Smooth muscle cell (in vitro differentiated cells): ENCODE measurements at regions not wholly inside any gene's neighbourhood (a gene's known extent, or its start where the extent isn't known, plus 50 kb on each side); places are given as distances from the start of the nearest gene placed in this dataset.

Experiments
- DNase-seq: peaks from one replicate; lab custom pipeline; 2025; ENCODE audit not compliant: unreplicated experiment; lab: John Stamatoyannopoulos, UW
- H2AFZ ChIP-seq: fragments of 200-600 bp; sonication (generic); 2 replicates; pipeline ENCODE4 v1.6.0; 2016; ENCODE audit warnings: antibody characterized with exemption, low read depth, mild to moderate bottlenecking
- H3F3A ChIP-seq: fragments of 200-600 bp; sonication (generic); 2 replicates; pipeline ENCODE4 v1.6.0; 2017; ENCODE audit warnings: antibody characterized with exemption, low read depth
- H3K27ac ChIP-seq: fragments of 200-600 bp; sonication (generic); 2 replicates; pipeline ENCODE4 v1.5.1; 2016; ENCODE audit warnings: low read depth, mild to moderate bottlenecking
- H3K27me3 ChIP-seq: fragments of 200-600 bp; sonication (generic); 2 replicates; pipeline ENCODE4 v1.6.1; 2016; ENCODE audit warnings: low read depth, mild to moderate bottlenecking
- H3K36me3 ChIP-seq: fragments of 200-600 bp; sonication (generic); 2 replicates; pipeline ENCODE4 v1.5.1; 2016; ENCODE audit warnings: low read depth
- H3K4me1 ChIP-seq: fragments of 200-600 bp; sonication (generic); 2 replicates; pipeline ENCODE4 v1.5.1; 2016; ENCODE audit warnings: low read depth
- H3K4me2 ChIP-seq: fragments of 200-600 bp; sonication (generic); 2 replicates; pipeline ENCODE4 v1.6.0; 2016; ENCODE audit warnings: mild to moderate bottlenecking
- H3K4me3 ChIP-seq: fragments of 200-600 bp; sonication (generic); 2 replicates; pipeline ENCODE4 v1.5.1; 2016; ENCODE audit warnings: mild to moderate bottlenecking
- H3K79me2 ChIP-seq: fragments of 200-600 bp; sonication (generic); 2 replicates; pipeline ENCODE4 v1.6.0; 2016; ENCODE audit warnings: low read depth, mild to moderate bottlenecking
- H3K9ac ChIP-seq: fragments of 200-600 bp; sonication (generic); 2 replicates; pipeline ENCODE4 v1.6.0; 2016; ENCODE audit warnings: low read depth
- H3K9me3 ChIP-seq: fragments of 200-600 bp; sonication (generic); replicated peaks from 2 replicates; pipeline ENCODE4 v1.5.1; 2016; ENCODE audit warnings: low read depth
- H4K20me1 ChIP-seq: fragments of 200-600 bp; sonication (generic); 2 replicates; pipeline ENCODE4 v1.6.0; 2016; ENCODE audit warnings: low read depth
- CTCF ChIP-seq: fragments of 200-600 bp; sonication (generic); IDR thresholded peaks from 2 replicates; pipeline ENCODE4 v1.5.1; 2017; ENCODE audit warnings: borderline replicate concordance, mild to moderate bottlenecking, antibody characterized with exemption; ENCODE audit not compliant: insufficient read depth, poor library complexity, severe bottlenecking
- WGBS: methylation state at CpG from one replicate; pipeline ENCODE4 v1.1.7; 2016; ENCODE audit warnings: low lambda C conversion rate; 5-methylcytosine and 5-hydroxymethylcytosine counted together

GRCh38 chr2:125450092-125450491 lies 1205.9 kb upstream of the GYPC start:
- H3F3A ChIP-seq = no peaks in the 10 kb centered on the region
- no peak overlapping the region for H2AFZ ChIP-seq
- no peaks in the 10 kb centered on the region for H3K27me3 ChIP-seq
- H3K4me1 ChIP-seq = no peaks in the 10 kb centered on the region
- H3K4me3 ChIP-seq = no peak overlapping the region
- H3K9me3 ChIP-seq = no peaks in the 10 kb centered on the region
- no peak overlapping the region for H3K27ac ChIP-seq
- WGBS = 88% methylated on average over 4 of the region's 4 CpGs
- no peak for DNase-seq
- H3K4me2 ChIP-seq = no peak overlapping the region
- H3K9ac ChIP-seq = no peak overlapping the region
- no peaks in the 10 kb centered on the region for H3K79me2 ChIP-seq
- no peak for TF ChIP-seq CTCF
- H3K36me3 ChIP-seq = no peaks in the 10 kb centered on the region
- no peaks in the 10 kb centered on the region for H4K20me1 ChIP-seq

DNA sequence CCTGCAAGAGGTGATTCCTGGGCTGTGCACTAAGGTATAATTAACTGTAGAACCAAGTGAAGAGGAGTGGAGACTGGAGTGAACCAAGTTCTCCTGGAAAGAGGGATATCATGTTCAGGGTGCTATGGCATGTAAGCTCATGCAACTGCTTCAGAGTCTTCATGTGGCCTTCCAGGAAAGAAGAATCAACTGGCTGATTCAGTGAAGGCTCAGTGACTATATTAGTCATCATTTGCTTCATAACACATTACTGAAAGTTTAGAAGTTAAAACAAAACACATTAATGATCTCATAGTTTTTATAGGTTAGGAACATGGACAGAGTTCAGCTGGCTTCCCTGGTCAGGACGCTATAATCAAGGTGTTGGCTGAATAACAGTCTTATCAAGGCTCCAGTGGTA lies 1200.8 kb upstream of the GYPC start:
- 86% methylated on average over 1 of the region's 1 CpG for whole genome bisulfite sequencing
- DNase-seq = no peak

GRCh38 chr2:125456693-125457363 lies 1199.1 kb upstream of the GYPC start:
- H2AFZ ChIP-seq = no peak overlapping the region
- H3K9ac ChIP-seq = no peak overlapping the region
- WGBS = 94% methylated on average over 3 of the region's 3 CpGs
- TF ChIP-seq CTCF = no peak
- no peaks in the 10 kb centered on the region for H3K9me3 ChIP-seq
- DNase-seq = no peak
- H3K4me2 ChIP-seq = no peak overlapping the region
- H3K27ac ChIP-seq = no peak overlapping the region
- no peaks in the 10 kb centered on the region for H3K4me1 ChIP-seq
- H4K20me1 ChIP-seq = no peaks in the 10 kb centered on the region
- no peaks in the 10 kb centered on the region for H3K27me3 ChIP-seq
- H3K36me3 ChIP-seq = no peaks in the 10 kb centered on the region
- H3F3A ChIP-seq = no peaks in the 10 kb centered on the region
- no peak overlapping the region for H3K4me3 ChIP-seq
- H3K79me2 ChIP-seq = no peaks in the 10 kb centered on the region

More for the DNA sequence above, 1200.8 kb upstream of the GYPC start:
- Histone ChIP-seq H3K4me1 (no peaks in the 10 kb centered on the region), H3F3A (no peaks in the 10 kb centered on the region), H3K4me3 (no peak overlapping the region), H3K9me3 (no peaks in the 10 kb centered on the region), H3K79me2 (no peaks in the 10 kb centered on the region), H4K20me1 (no peaks in the 10 kb centered on the region), H3K36me3 (no peaks in the 10 kb centered on the region), H2AFZ (no peak overlapping the region), H3K27me3 (no peaks in the 10 kb centered on the region), H3K27ac (no peak overlapping the region), H3K9ac (no peak overlapping the region), H3K4me2 (no peak overlapping the region)
- TF ChIP-seq CTCF = no peak

DNA sequence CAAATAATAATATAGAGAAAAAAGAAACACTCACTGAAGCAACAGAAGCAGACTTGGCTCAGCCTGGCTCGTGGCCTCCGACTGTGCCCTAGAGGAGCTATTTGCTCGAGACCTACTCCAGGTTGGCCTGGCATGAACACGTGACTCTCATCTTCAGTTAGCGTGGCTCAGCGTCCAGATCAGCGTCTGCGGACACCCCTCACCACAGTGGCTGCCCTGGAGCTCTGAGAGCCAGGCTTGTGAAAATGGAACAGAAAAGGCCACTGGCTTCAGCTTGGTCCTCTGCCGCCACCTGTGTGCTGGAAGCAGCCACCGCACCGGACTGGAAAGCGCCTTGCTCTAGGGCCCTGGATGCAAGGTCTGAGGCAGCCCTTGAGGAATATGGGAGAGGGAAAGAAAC lies 1184.0 kb upstream of the GYPC start:
- no peak overlapping the region for H3K9ac ChIP-seq
- H3K4me2 ChIP-seq = no peak overlapping the region
- H3K4me3 ChIP-seq = no peak overlapping the region
- TF ChIP-seq CTCF = peak; percentile 50
- H3K27ac ChIP-seq = no peak overlapping the region
- no peaks in the 10 kb centered on the region for H3K9me3 ChIP-seq
- H3K79me2 ChIP-seq = no peaks in the 10 kb centered on the region
- no peak overlapping the region for H2AFZ ChIP-seq
- DNase-seq = no peak
- no peaks in the 10 kb centered on the region for H3F3A ChIP-seq
- H3K4me1 ChIP-seq = no peaks in the 10 kb centered on the region
- no peaks in the 10 kb centered on the region for H3K36me3 ChIP-seq
- no peaks in the 10 kb centered on the region for H4K20me1 ChIP-seq
- no peaks in the 10 kb centered on the region for H3K27me3 ChIP-seq
- WGBS = 38% methylated on average over 12 of the region's 12 CpGs
